ENCODE measurements at regions not wholly inside any gene's neighbourhood (a gene's known extent, or its start where the extent isn't known, plus 50 kb on each side); places are given as distances from the start of the nearest gene placed in this dataset.

- TF ChIP-seq POLR2A (IDR thresholded peaks at IDR 0.05) = no peak
- TF ChIP-seq, protein P1, sequence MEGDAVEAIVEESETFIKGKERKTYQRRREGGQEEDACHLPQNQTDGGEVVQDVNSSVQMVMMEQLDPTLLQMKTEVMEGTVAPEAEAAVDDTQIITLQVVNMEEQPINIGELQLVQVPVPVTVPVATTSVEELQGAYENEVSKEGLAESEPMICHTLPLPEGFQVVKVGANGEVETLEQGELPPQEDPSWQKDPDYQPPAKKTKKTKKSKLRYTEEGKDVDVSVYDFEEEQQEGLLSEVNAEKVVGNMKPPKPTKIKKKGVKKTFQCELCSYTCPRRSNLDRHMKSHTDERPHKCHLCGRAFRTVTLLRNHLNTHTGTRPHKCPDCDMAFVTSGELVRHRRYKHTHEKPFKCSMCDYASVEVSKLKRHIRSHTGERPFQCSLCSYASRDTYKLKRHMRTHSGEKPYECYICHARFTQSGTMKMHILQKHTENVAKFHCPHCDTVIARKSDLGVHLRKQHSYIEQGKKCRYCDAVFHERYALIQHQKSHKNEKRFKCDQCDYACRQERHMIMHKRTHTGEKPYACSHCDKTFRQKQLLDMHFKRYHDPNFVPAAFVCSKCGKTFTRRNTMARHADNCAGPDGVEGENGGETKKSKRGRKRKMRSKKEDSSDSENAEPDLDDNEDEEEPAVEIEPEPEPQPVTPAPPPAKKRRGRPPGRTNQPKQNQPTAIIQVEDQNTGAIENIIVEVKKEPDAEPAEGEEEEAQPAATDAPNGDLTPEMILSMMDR (IDR thresholded peaks at IDR 0.05) = no peak
Observed at GRCh38 chr15:24786347-24786746, 110.8 kb downstream of the NPAP1 start.

Data from body of pancreas (tissue), 4 donors.